ENCODE measurements at regions not wholly inside any gene's neighbourhood (a gene's known extent, or its start where the extent isn't known, plus 50 kb on each side); places are given as distances from the start of the nearest gene placed in this dataset.
"Not testable (repeated sequence)": the region's sequence is repeated elsewhere in the genome, so short reads cannot be mapped to it uniquely, and the experiment has no call there.

- no peak for DNase-seq
Measured at GRCh38 chr5:154702477-154702876, 52.7 kb upstream of the LARP1 start.

- not testable (repeated sequence) for DNase-seq
Measured at GRCh38 chr5:154701725-154702124, 53.5 kb upstream of the LARP1 start.

- DNase-seq, result no peak
Measured at GRCh38 chr5:154701181-154701580, 54.0 kb upstream of the LARP1 start.

- not testable (repeated sequence) for DNase-seq
Measured at GRCh38 chr5:154700289-154700928, 54.8 kb upstream of the LARP1 start.

- DNase-seq, result no peak
Measured at GRCh38 chr5:154698763-154699162, 56.4 kb upstream of the LARP1 start.

- DNase-seq, result no peak
Measured at GRCh38 chr5:154697371-154697770, 57.8 kb upstream of the LARP1 start.

- DNase-seq, result no peak
Measured at GRCh38 chr5:154696891-154697290, 58.3 kb upstream of the LARP1 start.

GRCh38 chr5:154694159-154694558, 61.0 kb upstream of the LARP1 start:
- DNase-seq, result no peak

- no peak for DNase-seq
Measured at GRCh38 chr5:154690488-154690887, 64.7 kb upstream of the LARP1 start.

- DNase-seq, result peak; percentile 44
Measured at GRCh38 chr5:154686490-154686889, 68.7 kb upstream of the LARP1 start.

- no peak for DNase-seq
Measured at GRCh38 chr5:154683101-154683880, 71.9 kb upstream of the LARP1 start.

GRCh38 chr5:154679501-154679900, 75.7 kb upstream of the LARP1 start:
- no peak for DNase-seq

- peak; percentile 50 for DNase-seq
Measured at GRCh38 chr5:154677921-154678320, 77.3 kb upstream of the LARP1 start.

GRCh38 chr5:154676508-154676907, 78.7 kb upstream of the LARP1 start:
- DNase-seq, result no peak

- no peak for DNase-seq
Measured at GRCh38 chr5:154674029-154674428, 81.1 kb upstream of the LARP1 start.

- no peak for DNase-seq
Measured at GRCh38 chr5:154673506-154673905, 81.7 kb upstream of the LARP1 start.

- not testable (repeated sequence) for DNase-seq
Measured at GRCh38 chr5:154669913-154670312, 85.3 kb upstream of the LARP1 start.

GRCh38 chr5:154669402-154669801, 85.8 kb upstream of the LARP1 start:
- DNase-seq, result no peak

GRCh38 chr5:154664869-154665268, 90.3 kb upstream of the LARP1 start:
- DNase-seq, result no peak

GRCh38 chr5:154663424-154663823, 91.8 kb upstream of the LARP1 start:
- DNase-seq, result no peak

GRCh38 chr5:154654486-154655371, 100.4 kb upstream of the LARP1 start:
- peak; percentile 63 for DNase-seq

GRCh38 chr5:154653764-154654485, 101.3 kb upstream of the LARP1 start:
- peak; percentile 99 for DNase-seq

GRCh38 chr5:154653418-154653763, 101.8 kb upstream of the LARP1 start:
- peak; percentile 38 for DNase-seq

All from hematopoietic multipotent progenitor cell treated with erythropoietin and hydrocortisone succinate and interleukin-3 and kit ligand, for 4 days (in vitro differentiated cells).